ENCODE measurements at regions not wholly inside any gene's neighbourhood (a gene's known extent, or its start where the extent isn't known, plus 50 kb on each side); places are given as distances from the start of the nearest gene placed in this dataset.

GRCh38 chr7:85237721-85238120 lies 50.9 kb upstream of the SEMA3D start:
- TF ChIP-seq CTCF (conservative IDR thresholded peaks at IDR 0.05; ENCODE audit: low read depth, low read length), result no peak
- DNase-seq (ENCODE audit: low read depth), result no peak
- no peak overlapping the region for H3K4me3 ChIP-seq (ENCODE audit: low read depth, low read length)

All from epithelial cell of proximal tubule (primary cell).